ENCODE measurements at regions not wholly inside any gene's neighbourhood (a gene's known extent, or its start where the extent isn't known, plus 50 kb on each side); places are given as distances from the start of the nearest gene placed in this dataset.

DNA sequence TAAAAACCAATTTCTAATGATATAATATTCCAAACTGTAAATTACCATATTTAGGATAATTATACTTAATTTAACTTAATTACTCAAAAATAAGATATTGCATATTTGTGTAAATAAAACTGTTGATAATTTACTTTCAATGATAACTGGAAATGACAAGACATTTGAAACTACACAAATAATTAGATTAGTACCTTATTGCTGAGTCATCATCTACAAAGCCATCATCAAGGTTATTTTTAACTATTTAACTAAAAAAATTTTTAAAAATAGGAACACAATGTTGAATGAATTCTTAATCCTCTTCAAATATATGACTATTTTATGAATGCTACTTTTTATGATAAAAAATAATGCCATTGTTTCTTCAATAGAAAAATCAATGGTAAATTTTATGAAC, 364.3 kb downstream of the SLITRK6 start (continued):
- TF ChIP-seq, protein P1, sequence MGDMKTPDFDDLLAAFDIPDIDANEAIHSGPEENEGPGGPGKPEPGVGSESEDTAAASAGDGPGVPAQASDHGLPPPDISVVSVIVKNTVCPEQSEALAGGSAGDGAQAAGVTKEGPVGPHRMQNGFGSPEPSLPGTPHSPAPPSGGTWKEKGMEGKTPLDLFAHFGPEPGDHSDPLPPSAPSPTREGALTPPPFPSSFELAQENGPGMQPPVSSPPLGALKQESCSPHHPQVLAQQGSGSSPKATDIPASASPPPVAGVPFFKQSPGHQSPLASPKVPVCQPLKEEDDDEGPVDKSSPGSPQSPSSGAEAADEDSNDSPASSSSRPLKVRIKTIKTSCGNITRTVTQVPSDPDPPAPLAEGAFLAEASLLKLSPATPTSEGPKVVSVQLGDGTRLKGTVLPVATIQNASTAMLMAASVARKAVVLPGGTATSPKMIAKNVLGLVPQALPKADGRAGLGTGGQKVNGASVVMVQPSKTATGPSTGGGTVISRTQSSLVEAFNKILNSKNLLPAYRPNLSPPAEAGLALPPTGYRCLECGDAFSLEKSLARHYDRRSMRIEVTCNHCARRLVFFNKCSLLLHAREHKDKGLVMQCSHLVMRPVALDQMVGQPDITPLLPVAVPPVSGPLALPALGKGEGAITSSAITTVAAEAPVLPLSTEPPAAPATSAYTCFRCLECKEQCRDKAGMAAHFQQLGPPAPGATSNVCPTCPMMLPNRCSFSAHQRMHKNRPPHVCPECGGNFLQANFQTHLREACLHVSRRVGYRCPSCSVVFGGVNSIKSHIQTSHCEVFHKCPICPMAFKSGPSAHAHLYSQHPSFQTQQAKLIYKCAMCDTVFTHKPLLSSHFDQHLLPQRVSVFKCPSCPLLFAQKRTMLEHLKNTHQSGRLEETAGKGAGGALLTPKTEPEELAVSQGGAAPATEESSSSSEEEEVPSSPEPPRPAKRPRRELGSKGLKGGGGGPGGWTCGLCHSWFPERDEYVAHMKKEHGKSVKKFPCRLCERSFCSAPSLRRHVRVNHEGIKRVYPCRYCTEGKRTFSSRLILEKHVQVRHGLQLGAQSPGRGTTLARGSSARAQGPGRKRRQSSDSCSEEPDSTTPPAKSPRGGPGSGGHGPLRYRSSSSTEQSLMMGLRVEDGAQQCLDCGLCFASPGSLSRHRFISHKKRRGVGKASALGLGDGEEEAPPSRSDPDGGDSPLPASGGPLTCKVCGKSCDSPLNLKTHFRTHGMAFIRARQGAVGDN (IDR thresholded peaks at IDR 0.05) = no peak
- TF ChIP-seq POLR2AphosphoS5 (IDR thresholded peaks at IDR 0.05; ENCODE audit: low read length) (no peak), PAX5 (IDR thresholded peaks at IDR 0.05; ENCODE audit: borderline replicate concordance, low read depth, low read length) (no peak), NR2F1 (conservative IDR thresholded peaks at IDR 0.05) (no peak), ZNF217 (IDR thresholded peaks at IDR 0.05) (no peak)

- SMC1A ChIA-PET (ENCODE audit: uncharacterized antibody, unreplicated experiment) = no interaction called here
- Histone ChIP-seq H3K4me3 (no peak overlapping the region), H3K9ac (ENCODE audit: control insufficient read depth, insufficient read depth, low read length) (no peak overlapping the region), H4K20me1 (ENCODE audit: control insufficient read depth, insufficient read depth) (no peaks in the 10 kb centered on the region), H2AFZ (ENCODE audit: control insufficient read depth, low read depth, low read length) (no peak overlapping the region), H3K4me1 (ENCODE audit: control insufficient read depth, insufficient read depth, low read length) (no peaks in the 10 kb centered on the region), H3K9me3 (replicated peaks; ENCODE audit: control insufficient read depth, insufficient read depth, low read length) (no peaks in the 10 kb centered on the region), H3K27me3 (replicated peaks in 1 of 2; ENCODE audit: control insufficient read depth in 2 of 2, insufficient read depth in 2 of 2, low read length in 1 of 2) (no peaks in the 10 kb centered on the region), H3K27ac (ENCODE audit: control insufficient read depth, insufficient read depth) (no peak overlapping the region), H3K36me3 (ENCODE audit: control insufficient read depth in 2 of 2, insufficient read depth in 2 of 2, low read length in 1 of 2) (no peaks in the 10 kb centered on the region), H3K4me2 (ENCODE audit: control insufficient read depth, insufficient read depth) (no peak overlapping the region), H3K79me2 (ENCODE audit: control insufficient read depth, insufficient read depth, low read length) (no peaks in the 10 kb centered on the region)
- intact Hi-C loops (cut with micrococcal nuclease; ENCODE audit: unreplicated experiment) (no loop called here), in situ Hi-C loops (cut with MboI) (no loop called here)
- RAD21 ChIA-PET (ENCODE audit: unreplicated experiment) = no interaction called here
- CTCF ChIA-PET = no interaction called here
- no peak for DNase-seq (ENCODE audit: low read depth, low spot score)
- POLR2A ChIA-PET = no interaction called here
- no peak for FAIRE-seq
- no TSS peak for BruUV-seq (replicated peaks)
- no peak for ATAC-seq
- TF ChIP-seq EGR1 (IDR thresholded peaks at IDR 0.05; ENCODE audit: borderline replicate concordance in 1 of 2, low read depth in 2 of 2, low read length in 2 of 2) (no peak), ZBTB4 (CRISPR knock-in tag; IDR thresholded peaks at IDR 0.05) (no peak), STAT1 (conservative IDR thresholded peaks at IDR 0.05) (no peak), POLR2AphosphoS2 (IDR thresholded peaks at IDR 0.05; ENCODE audit: low read depth, low read length) (no peak)
- TF ChIP-seq, protein P2, sequence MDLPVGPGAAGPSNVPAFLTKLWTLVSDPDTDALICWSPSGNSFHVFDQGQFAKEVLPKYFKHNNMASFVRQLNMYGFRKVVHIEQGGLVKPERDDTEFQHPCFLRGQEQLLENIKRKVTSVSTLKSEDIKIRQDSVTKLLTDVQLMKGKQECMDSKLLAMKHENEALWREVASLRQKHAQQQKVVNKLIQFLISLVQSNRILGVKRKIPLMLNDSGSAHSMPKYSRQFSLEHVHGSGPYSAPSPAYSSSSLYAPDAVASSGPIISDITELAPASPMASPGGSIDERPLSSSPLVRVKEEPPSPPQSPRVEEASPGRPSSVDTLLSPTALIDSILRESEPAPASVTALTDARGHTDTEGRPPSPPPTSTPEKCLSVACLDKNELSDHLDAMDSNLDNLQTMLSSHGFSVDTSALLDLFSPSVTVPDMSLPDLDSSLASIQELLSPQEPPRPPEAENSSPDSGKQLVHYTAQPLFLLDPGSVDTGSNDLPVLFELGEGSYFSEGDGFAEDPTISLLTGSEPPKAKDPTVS (IDR thresholded peaks at IDR 0.05; ENCODE audit: low read depth, low read length) = no peak
- TF ChIP-seq, protein P3, sequence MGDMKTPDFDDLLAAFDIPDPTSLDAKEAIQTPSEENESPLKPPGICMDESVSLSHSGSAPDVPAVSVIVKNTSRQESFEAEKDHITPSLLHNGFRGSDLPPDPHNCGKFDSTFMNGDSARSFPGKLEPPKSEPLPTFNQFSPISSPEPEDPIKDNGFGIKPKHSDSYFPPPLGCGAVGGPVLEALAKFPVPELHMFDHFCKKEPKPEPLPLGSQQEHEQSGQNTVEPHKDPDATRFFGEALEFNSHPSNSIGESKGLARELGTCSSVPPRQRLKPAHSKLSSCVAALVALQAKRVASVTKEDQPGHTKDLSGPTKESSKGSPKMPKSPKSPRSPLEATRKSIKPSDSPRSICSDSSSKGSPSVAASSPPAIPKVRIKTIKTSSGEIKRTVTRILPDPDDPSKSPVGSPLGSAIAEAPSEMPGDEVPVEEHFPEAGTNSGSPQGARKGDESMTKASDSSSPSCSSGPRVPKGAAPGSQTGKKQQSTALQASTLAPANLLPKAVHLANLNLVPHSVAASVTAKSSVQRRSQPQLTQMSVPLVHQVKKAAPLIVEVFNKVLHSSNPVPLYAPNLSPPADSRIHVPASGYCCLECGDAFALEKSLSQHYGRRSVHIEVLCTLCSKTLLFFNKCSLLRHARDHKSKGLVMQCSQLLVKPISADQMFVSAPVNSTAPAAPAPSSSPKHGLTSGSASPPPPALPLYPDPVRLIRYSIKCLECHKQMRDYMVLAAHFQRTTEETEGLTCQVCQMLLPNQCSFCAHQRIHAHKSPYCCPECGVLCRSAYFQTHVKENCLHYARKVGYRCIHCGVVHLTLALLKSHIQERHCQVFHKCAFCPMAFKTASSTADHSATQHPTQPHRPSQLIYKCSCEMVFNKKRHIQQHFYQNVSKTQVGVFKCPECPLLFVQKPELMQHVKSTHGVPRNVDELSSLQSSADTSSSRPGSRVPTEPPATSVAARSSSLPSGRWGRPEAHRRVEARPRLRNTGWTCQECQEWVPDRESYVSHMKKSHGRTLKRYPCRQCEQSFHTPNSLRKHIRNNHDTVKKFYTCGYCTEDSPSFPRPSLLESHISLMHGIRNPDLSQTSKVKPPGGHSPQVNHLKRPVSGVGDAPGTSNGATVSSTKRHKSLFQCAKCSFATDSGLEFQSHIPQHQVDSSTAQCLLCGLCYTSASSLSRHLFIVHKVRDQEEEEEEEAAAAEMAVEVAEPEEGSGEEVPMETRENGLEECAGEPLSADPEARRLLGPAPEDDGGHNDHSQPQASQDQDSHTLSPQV (IDR thresholded peaks at IDR 0.05) = no peak
Measured at GRCh38 chr13:85432881-85433280, 366.3 kb downstream of the SLITRK6 start.
